Body of pancreas (tissue), 4 donors: ENCODE measurements at regions not wholly inside any gene's neighbourhood (a gene's known extent, or its start where the extent isn't known, plus 50 kb on each side); places are given as distances from the start of the nearest gene placed in this dataset.

ENCODE experiments used
- POLR2A ChIP-seq, 3 donors: fragments of 450-650 bp; IDR thresholded peaks; one replicate each; pipeline ENCODE4 v1.6.1; 2016; ENCODE audit warnings: antibody characterized with exemption in 3 of 3, mild to moderate bottlenecking in 2 of 3
- TF ChIP-seq, protein P1 (sequence below), 7 experiments: fragments of 450-650 bp in 4 of 7; fragments of 200-600 bp in 3 of 7; sonication (generic) in 3 of 7; IDR thresholded peaks; one replicate each; pipeline ENCODE4 v1.5.1; 2016 to 2019; ENCODE audit warnings: antibody characterized with exemption in 7 of 7

DNA sequence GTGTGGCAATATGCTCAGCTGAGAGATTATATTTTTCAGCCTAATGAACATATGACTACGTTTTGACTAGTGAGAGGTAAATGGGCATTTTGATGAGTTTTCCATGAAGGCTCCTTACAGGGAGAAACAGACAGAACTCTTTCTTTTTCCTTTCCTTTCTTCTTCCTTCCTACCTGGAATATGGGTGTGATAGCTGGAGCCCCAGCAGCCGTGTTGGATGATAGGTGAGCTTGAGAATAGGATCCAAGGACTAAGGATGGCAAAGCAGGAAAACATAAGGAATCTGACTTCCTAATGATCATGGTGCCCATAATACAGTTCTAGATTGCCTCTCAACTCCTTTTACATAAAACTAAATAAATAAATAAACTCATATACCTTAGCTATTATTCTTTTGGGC, 124.0 kb downstream of the MAIP1 start:
- TF ChIP-seq, protein P1, sequence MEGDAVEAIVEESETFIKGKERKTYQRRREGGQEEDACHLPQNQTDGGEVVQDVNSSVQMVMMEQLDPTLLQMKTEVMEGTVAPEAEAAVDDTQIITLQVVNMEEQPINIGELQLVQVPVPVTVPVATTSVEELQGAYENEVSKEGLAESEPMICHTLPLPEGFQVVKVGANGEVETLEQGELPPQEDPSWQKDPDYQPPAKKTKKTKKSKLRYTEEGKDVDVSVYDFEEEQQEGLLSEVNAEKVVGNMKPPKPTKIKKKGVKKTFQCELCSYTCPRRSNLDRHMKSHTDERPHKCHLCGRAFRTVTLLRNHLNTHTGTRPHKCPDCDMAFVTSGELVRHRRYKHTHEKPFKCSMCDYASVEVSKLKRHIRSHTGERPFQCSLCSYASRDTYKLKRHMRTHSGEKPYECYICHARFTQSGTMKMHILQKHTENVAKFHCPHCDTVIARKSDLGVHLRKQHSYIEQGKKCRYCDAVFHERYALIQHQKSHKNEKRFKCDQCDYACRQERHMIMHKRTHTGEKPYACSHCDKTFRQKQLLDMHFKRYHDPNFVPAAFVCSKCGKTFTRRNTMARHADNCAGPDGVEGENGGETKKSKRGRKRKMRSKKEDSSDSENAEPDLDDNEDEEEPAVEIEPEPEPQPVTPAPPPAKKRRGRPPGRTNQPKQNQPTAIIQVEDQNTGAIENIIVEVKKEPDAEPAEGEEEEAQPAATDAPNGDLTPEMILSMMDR (IDR thresholded peaks at IDR 0.05), result no peak
- TF ChIP-seq POLR2A (IDR thresholded peaks at IDR 0.05), result no peak
